ENCODE measurements at regions not wholly inside any gene's neighbourhood (a gene's known extent, or its start where the extent isn't known, plus 50 kb on each side); places are given as distances from the start of the nearest gene placed in this dataset.

DNA sequence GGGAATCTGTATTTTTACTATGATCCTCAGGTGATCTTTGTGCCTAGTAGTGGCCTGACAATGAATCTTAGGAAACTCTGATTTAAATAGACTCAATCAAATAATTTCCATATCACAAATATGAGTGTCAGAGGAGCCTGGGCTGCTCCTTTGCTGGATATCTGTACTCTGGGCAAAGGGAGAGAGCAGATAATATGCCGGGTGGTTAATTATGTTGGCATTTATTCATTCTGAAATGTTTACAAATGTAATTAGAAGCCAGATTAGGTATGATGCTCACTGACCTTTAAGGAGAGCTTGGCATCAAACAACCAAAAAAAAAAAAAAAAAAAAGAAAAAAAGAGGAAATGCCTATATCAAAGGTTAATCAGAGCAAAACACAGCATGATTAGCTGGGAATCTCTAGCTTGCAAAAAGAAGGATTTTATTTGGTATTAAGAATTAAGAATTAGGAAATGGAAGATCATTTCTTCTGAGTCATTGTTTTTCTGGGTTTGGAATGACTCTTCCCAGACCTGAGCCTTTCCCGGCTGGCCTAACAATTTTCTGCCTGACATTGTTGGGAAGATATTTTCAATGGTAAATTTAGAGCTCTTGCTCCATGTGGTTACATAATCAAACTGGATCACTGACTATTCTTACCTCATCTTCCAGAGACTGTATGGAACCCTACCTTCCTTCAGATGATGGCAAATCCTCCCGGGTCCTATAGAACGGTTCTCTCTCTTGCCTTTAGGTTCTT, 365.3 kb downstream of the REEP3 start:
- DNase-seq (ENCODE audit: low read depth) = no peak
- H3K4me3 ChIP-seq (ENCODE audit: low read depth, low read length) = no peak overlapping the region

DNA sequence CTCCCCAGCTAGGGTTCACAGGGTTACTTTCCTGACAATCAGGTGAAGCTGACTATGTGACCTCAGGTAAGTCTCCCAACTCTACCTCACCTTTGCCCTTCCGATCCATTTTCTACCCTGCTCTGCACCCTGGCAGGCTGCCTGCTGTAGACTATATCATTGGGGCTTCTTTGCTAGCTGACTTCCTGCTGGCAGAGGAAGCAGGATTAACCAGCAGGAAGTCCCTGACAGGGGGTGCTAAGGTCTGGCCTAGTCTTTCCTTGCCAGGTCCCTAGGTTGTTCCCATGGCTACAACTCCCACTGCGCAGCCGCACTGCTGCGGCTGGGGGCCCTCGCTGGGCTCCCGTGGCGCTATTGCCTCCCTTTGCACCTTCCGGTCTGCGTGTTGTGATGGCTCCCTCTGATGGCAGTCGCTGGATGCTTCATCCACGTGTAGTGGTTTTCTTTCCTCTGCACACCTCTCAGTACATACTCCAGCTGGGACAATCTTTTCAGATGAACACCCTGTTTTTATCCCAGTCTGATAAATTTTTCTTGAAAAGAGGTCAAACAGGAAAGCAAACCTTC, 365.9 kb downstream of the REEP3 start:
- no peak for DNase-seq (ENCODE audit: low read depth)
- no peak overlapping the region for H3K4me3 ChIP-seq (ENCODE audit: low read depth, low read length)

DNA sequence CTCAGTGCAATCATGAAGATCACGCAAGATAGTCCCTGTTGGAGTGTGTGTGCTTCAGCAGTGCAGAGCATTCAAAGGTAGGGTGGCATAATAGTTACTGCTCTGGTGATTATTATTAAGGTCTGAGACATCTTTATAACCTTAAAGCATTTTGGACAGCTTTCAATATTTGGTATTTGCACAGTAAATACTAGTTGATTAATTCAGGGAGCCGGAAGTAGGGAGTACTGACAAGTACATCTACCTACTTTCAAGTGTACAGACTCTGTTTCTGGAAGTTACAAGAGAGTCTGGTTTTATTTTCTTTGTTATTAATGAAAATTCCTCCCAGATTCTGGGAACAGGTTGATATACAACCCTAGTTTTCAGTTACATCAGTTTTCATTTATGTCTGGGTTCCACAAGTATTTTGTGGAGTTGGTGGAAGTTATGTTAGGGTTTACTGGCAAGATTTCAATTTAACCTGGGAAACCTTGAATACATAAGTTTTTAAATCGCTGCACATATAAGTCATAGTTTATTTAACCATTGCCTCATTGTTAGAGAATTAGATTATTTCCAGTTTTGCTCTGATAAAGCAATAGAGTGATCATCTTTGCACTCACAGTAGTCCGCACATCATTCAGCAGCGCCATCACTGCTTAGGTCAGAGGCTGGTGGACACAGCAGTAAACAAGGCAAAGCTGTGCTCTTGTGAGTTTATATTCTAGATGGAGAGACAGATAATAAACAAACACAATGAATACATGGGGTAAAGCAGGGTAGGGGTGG, 366.6 kb downstream of the REEP3 start:
- no peak overlapping the region for H3K4me3 ChIP-seq (ENCODE audit: low read depth, low read length)
- no peak for DNase-seq (ENCODE audit: low read depth)

DNA sequence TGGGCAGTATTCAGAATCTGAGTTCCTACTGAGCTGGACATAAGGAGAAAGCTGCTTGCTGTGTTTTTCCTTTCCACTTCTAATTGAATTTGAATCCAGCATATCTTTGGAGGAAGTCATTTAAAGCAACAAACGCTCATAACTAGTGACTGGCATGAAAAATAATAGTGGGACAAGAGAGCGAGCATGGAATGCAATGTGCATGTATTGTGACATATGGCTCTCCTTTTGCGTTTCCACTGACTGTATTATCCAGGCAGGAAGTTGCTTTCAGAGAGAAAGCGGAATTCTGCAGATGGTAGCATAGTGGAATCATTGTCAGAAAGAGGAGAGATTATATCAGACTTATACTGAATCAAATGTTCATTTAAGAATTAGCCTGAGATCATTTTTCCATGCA, 368.6 kb downstream of the REEP3 start:
- no peak overlapping the region for H3K4me3 ChIP-seq (ENCODE audit: low read depth, low read length)

DNA sequence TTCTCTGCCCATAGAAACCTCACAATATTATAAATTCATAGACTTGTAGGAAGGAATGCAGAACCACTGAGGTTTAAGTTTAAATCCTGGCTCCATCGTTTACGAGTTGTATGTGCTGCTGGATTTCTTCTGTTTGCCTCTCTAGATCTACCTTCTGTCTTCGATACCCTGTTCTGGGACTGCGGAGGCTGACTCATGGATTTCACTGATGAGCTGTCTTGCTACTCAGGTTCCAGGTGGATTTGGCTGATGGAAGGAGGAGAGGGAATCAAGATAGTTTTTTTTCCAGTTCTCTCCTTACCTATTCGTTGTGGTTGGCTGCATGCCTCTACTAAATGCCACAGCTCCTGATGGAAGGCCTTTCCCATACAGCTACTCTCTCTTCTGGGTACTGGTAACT, 375.8 kb downstream of the REEP3 start:
- no peak overlapping the region for H3K4me3 ChIP-seq (ENCODE audit: low read depth, low read length)
- no peak for DNase-seq (ENCODE audit: low read depth)

More for the DNA sequence above, 368.6 kb downstream of the REEP3 start:
- no peak for DNase-seq (ENCODE audit: low read depth)

DNA sequence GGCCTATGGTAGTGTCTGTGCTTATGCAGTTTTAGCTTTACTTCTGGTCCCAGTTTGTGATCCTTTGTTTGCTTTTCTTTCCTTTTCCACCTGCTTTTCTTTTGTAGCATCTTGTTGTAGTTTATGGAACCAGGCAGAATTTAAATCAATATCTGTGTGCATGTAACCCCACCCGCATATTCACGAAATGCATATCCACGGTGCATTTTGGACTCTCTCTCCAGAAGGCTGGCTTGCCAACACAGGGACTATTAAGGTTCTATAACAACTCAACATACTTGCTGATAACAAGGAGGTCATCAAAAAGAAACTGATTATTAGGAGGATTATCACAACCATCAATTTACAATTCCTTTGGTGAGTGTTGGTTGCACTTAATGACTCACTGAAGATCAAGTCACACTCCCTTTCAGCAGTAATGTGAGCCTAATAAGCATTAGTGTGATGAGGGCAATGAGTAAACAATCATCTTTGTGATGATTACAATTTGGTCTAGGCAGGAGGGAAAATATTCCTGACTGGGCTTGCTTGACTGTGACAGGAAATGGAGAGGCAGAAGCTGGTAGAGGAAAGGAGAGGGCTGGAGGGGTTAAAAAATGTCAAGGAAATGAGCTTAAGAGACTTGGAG, 378.6 kb downstream of the REEP3 start:
- no peak for DNase-seq (ENCODE audit: low read depth)
- H3K4me3 ChIP-seq (ENCODE audit: low read depth, low read length) = no peak overlapping the region

DNA sequence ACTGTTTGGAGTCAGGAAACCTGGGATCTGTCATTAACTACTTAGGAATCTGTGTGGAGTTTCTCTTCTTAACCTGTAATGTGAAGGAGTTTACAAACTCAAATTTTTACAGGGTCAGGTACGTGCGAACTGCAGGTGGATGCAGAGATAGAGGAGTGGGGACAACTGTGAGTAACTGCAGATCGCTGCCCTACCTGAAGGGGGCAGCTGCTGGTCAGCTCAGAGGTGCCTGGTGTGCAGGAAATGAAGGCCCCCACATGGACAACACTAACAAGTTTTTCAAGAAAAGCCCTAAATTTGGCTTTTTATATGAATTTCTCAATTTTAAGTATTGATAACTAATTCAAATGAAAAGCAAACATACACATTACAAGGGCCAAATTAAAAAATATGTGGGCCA, 380.0 kb downstream of the REEP3 start:
- no peak overlapping the region for H3K4me3 ChIP-seq (ENCODE audit: low read depth, low read length)
- DNase-seq (ENCODE audit: low read depth) = no peak

DNA sequence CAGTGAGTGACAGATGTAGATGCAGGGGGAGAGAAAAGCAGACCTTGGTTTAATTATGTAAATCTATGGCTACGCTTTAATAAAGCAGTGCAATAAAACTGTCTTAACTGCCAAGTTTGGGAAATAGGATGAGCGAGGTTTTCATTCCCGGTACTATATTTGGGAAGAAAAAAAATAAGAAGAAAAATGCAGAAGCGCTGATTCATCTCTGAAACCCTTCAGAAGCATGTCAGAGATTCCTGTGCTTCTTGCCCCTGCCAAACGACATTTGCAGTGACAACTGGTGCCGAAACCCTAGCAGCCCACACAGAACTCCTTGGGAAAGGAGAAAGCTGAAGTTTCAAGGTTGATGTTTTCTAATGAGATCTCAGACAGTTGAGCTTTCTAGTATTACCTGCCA, 380.7 kb downstream of the REEP3 start:
- DNase-seq (ENCODE audit: low read depth) = no peak
- H3K4me3 ChIP-seq (ENCODE audit: low read depth, low read length) = no peak overlapping the region

DNA sequence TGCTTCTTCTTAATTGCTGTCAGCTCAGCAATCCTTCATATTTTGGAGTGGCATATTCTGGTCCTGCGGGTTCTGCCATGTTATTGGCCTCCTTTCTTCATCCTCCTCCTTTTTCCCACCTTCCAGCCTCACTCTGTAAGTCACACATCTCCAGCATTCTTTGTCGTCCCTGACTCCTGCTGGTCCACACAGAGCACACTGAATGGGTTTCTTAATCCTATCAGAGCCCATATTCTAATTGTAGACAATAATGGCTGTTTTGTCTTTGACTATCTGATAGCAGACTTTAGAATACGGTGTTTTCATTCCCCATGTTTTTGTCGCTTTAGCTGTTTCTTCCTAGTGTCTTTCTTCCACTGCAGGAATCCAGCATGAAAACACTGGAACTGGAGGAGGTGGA, 389.6 kb downstream of the REEP3 start:
- no peak overlapping the region for H3K4me3 ChIP-seq (ENCODE audit: low read depth, low read length)
- no peak for DNase-seq (ENCODE audit: low read depth)

DNA sequence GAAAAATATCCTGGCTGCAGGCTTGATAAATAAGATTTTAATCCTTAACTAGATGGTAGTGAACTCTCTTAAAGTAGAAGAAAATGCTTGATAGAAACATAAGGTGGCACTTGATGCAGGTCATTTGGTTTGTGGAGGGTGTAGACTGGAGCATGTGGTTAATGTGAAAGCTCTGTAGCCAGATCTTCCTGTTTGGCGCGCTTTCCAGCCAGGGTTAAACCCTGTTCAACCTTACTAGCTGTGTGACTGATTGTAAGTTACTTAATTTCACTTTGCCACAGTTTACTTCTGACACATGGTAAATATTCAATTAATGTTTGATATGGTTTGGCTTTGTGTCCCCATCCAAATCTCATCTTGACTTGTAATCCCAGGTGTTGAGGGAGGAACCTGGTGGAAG, 394.0 kb downstream of the REEP3 start:
- no peak for DNase-seq (ENCODE audit: low read depth)

DNA sequence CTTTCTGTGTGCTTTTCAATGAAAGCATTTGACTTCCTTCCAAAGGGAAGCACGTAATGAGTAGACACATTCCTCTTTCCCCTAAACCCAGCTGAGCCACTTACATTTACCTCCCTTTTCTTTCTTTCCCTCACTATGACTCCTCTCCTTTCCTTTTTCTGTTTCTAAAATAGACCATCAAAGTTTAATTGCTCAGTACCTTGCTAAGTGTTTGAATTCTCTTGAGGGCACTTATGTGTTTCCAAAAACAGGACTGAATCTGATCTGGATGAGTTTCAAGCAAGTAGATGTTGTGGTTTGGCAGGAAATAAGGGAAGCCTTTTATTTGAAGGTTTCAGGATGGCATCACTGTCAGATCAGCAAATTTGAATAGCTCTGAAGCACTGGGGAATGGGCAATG, 396.2 kb downstream of the REEP3 start:
- DNase-seq (ENCODE audit: low read depth) = no peak
- no peak overlapping the region for H3K4me3 ChIP-seq (ENCODE audit: low read depth, low read length)

More for the DNA sequence above, 394.0 kb downstream of the REEP3 start:
- H3K4me3 ChIP-seq (ENCODE audit: low read depth, low read length) = no peak overlapping the region

DNA sequence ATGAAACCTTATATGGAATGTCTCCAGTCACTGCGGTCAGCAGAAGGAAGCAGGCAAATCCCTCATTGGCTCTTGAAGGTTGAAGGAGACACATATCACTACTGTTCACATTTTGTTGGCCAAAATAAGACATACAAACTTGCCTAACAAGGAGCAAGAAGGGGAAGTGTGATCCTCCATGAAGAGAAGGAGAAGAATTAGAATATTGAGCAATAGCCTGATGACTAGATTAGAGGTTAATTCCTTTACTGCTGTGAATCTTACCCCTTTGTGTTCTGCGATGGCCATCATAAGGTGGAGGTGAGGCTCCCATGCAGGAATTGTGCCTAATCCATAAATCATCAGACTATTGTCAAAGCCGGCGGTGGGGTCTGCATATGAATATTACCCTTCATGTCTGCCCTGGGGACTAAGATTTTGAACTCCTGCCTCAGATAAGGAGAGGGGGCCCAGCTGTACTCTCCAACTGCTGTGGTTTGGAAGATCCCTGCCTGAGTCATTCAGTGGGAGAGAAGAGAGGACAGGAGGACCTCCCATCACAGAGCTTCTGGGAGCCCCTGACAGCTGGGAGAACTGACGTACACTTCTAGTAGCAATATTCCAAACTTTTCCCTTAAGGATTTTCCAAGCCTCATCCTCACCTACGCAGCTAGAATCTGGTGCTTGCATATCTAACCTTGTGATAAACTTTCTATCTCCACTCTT, 398.5 kb downstream of the REEP3 start:
- DNase-seq (ENCODE audit: low read depth) = no peak

DNA sequence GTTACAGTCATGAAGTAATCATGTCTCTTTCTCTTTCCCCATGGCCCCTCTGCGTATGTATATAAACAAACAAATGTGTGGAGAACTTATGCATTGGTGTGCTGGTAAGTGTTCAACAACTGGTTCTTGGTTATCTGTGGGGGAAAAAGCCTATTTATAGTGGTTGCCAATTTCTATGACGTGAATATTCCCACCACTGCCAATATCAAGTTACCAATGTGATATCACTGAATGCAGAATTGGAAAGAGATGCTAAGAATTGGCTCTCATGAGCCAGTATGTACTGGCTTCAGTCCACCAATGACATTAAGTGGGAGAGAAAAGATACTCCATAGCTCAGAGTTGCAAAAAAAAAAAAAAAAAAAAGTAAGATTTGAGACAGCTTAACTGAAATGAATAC, 399.7 kb downstream of the REEP3 start:
- DNase-seq (ENCODE audit: low read depth) = no peak
- no peak overlapping the region for H3K4me3 ChIP-seq (ENCODE audit: low read depth, low read length)

More for the DNA sequence above, 398.5 kb downstream of the REEP3 start:
- no peak overlapping the region for H3K4me3 ChIP-seq (ENCODE audit: low read depth, low read length)

DNA sequence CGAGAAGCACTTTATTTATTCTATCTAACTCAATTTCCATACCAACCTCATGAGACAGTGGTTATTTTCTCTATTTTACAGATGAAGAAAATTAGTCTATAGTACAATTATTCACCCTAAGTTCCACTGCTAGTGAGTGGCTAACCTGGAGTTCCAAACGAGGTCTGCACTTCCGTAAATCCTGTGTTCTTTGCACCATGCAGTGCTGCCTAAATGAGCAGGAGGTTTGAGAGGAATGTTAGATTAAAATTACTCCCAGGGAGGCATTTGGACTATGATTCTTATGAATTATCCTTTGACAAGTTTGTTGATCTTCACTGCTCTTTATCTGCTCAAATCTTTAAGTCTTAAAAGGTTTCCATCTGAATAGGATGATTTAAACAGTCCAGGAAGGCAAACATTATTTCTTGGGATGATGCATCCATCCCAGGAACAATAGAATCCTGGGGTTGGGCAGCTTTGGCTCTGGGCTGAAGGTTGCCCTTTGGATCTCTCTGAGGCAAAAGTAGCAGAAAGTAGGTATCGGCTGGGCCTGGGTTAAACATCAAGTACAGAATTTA, 400.8 kb downstream of the REEP3 start:
- H3K4me3 ChIP-seq (ENCODE audit: low read depth, low read length) = no peak overlapping the region
- DNase-seq (ENCODE audit: low read depth) = no peak

DNA sequence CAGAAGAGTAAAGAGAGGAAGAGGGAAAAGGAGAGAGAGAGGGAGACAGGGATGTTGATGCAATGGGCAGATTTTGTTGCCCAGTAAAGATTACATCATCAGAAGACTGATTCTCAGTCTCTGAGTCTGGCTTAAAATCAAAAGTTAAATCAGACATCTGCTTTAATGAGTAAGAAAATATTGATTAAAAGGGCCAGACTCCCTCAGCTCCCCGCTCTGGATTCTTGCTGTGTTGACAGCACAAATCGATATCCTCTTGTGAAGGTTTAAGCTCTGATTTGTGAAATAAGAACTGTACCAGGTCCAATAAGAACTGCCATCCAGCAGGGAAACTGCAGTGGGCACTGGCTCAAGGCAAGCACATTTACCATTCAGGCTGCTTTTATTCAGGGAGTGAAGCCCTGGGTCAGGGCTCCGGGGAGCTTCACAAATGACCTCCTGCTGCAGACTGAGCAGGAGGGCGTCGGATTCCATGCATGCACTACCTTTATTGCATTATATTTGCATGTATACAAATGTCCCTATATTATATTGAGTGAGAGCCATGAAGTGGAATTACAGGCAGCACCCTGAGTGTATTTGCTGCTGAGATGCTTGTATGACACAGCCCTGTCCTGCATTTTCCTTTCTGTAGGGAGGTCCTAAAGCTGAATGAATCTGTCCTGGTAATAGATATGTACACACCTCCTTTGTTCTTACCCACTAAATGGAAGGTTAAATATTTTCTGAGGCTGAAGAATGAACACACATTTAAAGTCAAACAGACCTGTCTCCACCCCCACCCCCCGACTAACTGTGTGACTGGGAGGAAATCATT, 401.5 kb downstream of the REEP3 start:
- no peak for DNase-seq (ENCODE audit: low read depth)
- H3K4me3 ChIP-seq (ENCODE audit: low read depth, low read length) = no peak overlapping the region

DNA sequence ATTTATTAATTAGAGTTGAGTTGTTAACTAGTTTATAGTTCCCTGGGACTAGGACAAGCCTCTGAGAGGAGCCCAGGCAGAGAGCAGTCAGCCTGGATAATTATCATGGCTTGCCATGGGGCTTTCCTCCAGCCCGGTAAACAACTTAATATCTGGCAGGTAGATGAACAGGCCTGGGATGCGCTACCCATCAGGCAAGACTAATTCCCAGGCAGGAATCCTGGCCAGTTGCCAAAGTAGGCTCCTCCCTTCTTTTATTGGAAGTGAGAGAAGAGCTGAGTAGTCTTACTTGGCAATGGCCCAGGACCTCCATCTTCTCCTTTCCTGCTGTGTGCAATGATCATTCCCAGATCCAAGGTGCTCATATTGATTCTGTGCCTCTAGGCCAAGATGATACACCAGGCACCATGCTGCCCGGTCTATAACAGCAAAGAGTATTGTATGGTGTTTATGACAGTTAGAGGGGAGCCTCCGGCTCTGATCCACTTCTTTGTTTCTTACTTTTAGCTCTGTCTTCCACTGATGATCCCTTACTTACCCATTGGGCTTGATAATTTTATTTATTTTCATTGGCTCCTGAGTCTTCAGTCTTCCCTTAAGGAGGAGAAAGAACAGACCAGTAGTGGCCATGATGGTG, 408.7 kb downstream of the REEP3 start:
- DNase-seq (ENCODE audit: low read depth) = no peak
- no peak overlapping the region for H3K4me3 ChIP-seq (ENCODE audit: low read depth, low read length)

DNA sequence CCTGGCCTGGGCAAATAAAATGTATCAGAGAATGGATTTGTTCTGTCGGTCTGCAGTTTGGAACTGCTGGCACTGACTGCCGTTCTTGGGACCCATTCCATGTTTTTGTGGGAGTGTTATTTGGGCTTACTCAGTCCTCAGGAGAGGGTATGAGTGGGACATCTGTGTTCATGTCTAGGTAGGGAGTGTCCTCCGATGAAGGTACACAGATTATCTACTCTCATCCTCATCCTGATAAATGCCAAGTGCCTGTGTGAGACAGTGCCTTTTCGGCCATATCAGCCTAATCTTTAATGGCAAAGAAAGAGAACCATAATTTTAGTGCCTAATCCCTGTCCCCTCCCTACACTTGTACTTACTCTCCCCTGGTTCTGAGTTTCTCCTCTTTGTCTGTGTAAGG, 409.4 kb downstream of the REEP3 start:
- no peak overlapping the region for H3K4me3 ChIP-seq (ENCODE audit: low read depth, low read length)
- DNase-seq (ENCODE audit: low read depth) = no peak

DNA sequence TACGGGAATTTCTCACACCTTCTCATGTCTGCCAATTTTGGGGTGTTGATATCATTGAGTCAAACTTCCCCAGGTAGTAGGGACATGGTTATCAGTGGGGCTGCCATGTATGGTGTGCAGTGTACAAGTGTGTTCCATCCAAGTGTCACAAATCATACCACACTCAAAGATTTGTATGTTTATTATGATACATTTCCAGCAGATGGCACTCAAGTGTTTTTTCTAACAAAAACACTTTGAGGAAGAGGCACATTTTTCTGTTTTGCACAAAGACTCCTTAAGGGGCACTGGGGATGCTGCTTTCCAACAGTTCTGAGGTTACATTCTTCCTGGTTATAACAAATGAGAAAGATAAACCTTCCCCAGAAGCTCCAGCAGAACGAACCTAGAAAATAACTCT, 414.5 kb downstream of the REEP3 start:
- DNase-seq (ENCODE audit: low read depth) = no peak
- H3K4me3 ChIP-seq (ENCODE audit: low read depth, low read length) = no peak overlapping the region

Measured in skeletal muscle cell (primary cell).